Adrenal gland (tissue), 5 donors: ENCODE measurements at regions not wholly inside any gene's neighbourhood (a gene's known extent, or its start where the extent isn't known, plus 50 kb on each side); places are given as distances from the start of the nearest gene placed in this dataset.

Experiments
- CTCF ChIP-seq, 6 experiments: fragments of 450-650 bp in 4 of 6; fragments of 200-600 bp in 2 of 6; sonication (generic) in 1 of 6; IDR thresholded peaks; 1 replicate in 5 of 6; 2 replicates in 1 of 6; pipeline versions ENCODE4 v1.5.1 to v1.8.0; 2016 to 2021; ENCODE audit warnings: antibody characterized with exemption in 6 of 6, mild to moderate bottlenecking in 2 of 6, moderate library complexity in 1 of 6
- POLR2A ChIP-seq, 2 donors: fragments of 450-650 bp; IDR thresholded peaks; one replicate each; pipeline ENCODE4 v1.6.1; 2017; ENCODE audit warnings: antibody characterized with exemption in 2 of 2, mild to moderate bottlenecking in 2 of 2, moderate library complexity in 1 of 2
- donor health status: DM: no; HTN: no; CAD: no.

GRCh38 chr21:19850157-19850556 is 1148.1 kb upstream of the NCAM2 start:
- TF ChIP-seq CTCF (IDR thresholded peaks at IDR 0.05) (no peak), POLR2A (IDR thresholded peaks at IDR 0.05) (no peak)
